GM18526 (cell line): ENCODE measurements at regions not wholly inside any gene's neighbourhood (a gene's known extent, or its start where the extent isn't known, plus 50 kb on each side); places are given as distances from the start of the nearest gene placed in this dataset.

Experiments
- POLR2A ChIP-seq: IDR thresholded peaks from 3 replicates; pipeline ENCODE4 v1.6.1; 2011; ENCODE audit not compliant: insufficient read length; ENCODE audit errors: extremely low read depth

DNA sequence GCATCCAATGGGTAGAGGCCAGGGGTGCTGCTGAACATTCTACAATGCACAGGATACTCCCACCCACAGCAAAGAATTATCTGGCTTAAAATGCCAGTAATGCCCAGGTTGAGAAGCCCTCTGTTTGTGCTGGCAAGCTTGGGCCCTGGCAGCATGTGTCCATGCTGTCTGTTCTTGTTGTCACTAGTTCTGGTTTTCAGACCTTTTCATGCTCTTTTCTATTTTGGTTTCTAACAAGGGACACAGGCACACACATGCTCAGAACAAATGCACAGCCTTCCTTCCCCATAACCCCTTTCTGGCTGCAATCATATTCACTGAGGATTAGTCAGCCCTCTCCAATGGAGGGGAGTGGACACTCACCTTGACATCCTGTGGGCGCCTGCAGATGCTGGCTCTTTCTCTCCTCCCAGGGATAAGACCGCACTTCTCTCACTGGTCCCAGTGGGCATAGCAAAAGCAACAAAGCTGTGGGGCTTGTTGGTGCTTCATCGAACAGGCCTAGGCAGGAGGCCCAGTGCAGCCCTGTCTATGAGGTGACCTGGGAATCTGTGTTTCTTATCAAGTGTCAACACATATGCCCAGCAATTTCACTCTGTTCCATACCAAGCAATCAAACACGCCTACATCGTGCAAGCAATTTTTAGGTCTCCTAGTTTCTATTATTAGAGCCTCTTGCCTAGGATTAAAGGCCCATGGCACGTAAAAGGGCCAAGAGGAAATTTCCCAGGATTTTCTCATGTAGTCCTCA lies 271.1 kb upstream of the CCL2 start:
- TF ChIP-seq POLR2A: no peak

DNA sequence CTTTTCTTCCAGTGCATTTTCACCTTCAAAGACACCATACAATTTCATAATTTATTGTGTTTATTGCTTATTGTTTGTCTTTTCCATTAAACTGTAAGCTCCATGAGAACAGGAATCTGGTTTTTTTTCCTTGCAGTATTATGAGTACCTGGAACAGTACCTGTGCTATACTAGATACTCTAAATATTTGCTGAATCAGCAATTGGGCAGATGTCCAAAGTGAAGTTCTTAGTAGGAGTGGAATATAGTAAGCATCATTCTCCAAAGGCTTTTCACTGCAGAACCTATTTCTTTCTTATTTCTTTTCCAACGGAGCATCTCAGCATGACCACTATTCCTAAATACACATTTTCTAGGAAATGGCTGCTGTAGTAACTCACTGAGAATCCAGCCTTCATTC lies 269.0 kb upstream of the CCL2 start:
- TF ChIP-seq POLR2A: no peak

DNA sequence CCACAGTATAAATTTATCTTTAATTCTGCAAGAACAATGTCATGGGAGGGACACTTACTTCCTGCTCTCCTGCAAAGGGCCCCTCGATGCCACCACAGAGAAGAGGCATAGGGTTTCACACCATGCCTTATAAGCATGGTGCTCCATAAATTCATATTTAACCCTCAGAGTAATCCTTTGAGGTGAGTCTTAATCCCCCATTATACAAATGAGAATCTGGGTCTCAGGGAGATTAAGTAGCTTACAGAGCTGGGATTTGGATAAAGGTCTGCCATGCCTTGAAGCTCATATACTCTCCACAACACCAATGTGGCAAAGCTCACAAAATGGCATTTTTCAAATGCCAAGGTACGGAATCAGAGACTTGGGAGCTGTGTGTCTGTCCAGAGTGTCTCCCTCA lies 268.5 kb upstream of the CCL2 start:
- TF ChIP-seq POLR2A: no peak

DNA sequence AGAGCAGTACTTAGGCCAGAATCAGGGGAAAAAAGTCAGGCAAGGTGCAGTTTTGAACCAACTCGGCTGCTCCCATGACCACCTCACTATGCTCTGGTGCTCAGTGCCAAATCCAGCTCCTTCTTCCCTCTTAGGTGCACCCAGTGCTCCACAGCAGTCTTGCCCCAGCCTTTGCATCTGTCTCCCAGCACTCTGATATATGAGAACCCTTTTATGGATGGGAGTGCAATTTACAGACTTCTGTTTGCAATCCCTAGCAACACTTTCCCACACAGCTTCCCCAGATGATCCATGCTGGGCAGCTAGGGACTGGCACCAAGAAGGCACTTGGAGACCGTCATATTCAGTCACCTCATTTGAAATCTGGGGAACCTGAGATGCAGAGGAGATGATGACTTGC lies 267.9 kb upstream of the CCL2 start:
- no peak for TF ChIP-seq POLR2A

DNA sequence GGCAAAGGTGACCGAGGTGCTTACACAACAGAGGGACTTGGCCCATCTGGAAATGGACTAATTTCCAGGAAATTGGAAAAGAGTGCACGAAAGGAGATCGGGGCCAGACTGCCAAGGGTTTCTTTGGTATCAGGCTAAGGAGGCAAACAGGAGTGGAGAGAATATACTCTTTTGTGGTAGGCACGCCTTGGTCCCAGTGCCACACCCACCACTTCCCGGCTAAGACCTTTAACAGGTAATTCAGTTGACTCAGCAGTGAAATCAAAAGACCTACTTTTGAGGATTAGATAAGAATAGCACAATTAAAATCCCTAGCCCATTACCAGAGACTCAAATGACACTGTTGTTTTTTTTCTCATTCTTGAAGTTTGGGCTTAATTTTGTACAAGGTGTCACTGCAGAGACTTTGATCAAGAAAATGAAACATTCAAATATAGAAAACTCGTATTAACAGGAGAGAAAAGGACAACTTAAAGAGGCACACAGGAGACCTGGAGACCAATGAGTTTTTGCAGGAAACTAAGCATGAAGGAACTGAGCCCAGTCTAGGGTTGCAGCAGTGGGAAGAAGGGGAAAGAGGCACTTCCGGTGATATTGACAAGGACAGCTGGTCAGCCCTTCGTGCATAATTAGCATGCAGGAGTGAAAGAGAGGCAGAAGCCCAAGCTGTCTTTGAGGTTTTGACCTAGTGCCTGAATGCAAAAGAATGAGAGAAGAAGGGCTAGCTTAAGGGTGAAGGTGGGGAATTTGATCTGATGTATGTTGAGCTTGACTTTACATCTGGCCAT lies 265.5 kb upstream of the CCL2 start:
- TF ChIP-seq POLR2A: no peak

DNA sequence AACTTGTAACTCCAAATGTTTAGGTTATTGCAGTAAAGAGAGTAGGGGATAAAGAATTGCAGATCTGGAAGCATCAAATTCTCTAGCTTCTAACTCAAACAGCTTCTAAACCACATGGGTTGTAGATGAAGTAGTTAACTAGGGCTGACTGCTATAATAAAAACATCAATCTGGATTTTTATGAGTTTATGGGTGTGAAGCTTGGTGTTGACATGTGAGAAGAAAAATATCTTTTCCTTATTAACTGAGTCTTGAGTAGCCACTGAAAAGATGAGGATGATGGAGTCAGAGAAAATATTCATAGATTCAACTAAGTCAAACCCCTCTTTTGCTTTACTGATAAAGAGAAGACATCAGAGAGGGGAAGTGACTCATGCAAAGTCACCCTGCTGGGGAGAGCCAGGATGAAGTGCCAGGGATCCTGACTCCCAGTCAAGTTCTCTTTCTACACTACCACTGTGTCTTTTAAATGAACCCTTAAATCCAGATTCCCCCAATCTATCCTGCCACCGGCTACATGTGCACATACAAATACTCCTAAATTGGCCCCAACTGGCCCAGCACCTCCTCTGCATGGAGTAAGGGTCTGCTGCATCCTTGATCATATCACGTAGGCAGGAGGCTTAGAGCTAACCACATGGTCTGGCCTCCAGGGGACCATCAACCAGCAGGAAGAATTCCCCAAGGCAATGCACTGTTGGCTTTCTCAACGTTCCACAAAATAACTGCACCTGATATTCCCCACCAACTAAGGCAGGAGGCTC lies 264.0 kb upstream of the CCL2 start:
- TF ChIP-seq POLR2A: no peak

DNA sequence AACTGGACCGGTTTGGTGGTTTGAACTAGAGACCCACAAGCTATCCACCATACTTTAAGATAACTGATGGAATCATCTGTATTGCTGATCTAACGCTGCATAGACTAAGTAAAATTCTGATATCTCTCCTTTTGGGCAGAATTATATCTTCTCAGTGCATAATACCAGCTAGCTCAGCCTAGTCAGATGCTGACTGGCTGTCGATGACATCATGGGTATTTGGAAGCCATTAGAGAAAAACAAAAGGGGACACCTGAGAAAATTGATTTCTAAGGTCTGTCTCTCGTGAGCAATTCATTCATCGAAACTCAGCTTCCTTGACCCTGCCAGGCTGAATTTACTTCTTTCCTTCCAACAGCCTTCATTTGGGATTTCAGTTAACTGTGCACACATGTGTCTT lies 263.0 kb upstream of the CCL2 start:
- no peak for TF ChIP-seq POLR2A

DNA sequence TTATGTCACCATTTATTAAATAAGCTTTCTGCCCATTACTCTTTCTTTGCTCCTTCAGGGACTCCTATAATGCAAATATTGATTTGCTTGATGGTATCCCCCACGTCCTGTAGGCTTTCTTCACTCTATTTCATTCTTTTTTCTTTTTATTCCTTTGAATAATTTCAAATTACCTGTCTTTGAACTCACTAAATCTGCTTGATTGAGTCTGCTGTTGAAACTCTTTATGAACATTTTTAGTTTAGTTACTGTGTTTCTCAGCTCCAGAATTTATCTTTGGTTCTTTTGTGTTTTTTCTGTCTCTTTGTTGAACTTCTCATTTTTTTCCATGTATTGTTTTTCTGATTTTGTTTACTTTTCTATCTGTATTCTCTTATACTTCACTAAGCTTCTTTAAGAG lies 254.4 kb upstream of the CCL2 start:
- TF ChIP-seq POLR2A: no peak

DNA sequence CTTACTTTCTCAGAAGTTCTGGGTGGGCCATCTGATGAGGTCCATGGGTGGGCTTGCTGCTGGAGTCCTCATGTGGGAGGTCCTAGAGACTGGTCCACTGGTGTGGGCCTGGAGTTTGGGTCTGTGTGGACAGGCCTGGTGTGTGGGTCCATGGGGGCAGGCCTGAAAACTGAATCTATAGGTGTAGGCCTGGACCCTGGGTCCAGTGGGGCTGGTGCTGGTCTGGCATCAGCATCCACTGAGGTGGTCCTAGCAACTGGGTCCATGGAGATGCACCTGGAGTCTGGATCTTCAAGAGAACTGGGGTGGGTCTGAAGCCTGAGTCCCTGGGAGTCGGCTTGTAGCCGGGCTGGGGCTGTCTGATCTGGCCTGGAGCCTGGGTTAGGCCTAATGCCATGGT lies 253.8 kb upstream of the CCL2 start:
- TF ChIP-seq POLR2A: no peak

DNA sequence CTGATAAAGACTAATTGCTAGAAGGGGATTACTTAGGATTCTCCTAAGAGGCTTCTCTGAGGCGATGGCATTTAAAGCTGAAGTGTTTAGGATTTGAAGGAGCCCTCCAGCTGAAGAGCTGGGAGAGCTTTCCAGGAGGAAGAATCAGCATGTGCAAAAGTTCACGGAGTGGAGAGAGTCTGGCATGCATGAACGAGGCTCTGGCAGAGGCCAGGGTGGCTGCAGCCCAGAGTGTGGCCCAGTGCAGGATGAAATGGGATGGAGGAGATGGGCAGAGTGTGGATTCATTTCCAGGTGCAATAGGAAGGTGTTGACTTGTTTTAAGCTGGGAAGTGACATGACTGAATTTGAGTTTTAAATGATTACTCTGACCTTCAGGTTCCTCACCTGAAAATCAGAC lies 249.0 kb upstream of the CCL2 start:
- no peak for TF ChIP-seq POLR2A

DNA sequence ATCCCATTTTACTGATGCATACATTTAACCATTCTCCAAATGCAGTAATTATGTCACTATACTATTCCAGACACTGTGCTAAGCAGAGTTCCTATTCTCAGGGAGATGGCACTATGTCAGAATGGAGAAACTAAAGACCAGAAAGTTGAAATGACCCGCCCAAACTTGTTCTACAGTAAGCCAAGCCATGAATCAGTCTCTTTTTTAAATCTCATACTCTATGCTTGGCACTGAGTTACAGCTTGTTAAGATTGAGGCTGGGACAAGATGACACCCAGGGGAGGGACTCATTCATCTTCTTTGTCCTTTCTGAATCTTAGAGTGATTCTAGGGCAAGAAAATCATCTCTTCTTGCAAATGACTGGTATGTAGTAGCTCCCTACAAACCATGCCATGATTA lies 247.0 kb upstream of the CCL2 start:
- no peak for TF ChIP-seq POLR2A

DNA sequence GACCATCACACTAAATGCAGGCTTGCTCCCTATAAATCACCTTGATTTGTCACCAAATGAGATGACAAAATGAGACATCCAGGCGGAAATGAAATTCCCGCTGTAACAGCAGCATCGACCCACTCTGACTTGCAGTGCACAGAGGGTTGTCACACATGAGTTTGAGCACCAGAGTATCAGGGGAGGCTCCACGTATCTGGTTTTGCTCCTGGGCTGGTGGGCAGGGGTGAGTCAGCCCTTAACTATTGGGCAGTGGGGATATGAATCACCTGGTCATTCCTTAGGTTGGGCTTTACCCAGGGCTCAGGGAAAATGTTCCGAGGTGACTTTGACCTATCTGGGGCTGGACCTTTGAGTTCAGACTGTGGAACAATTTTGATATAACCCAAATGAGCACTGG lies 245.2 kb upstream of the CCL2 start:
- no peak for TF ChIP-seq POLR2A

DNA sequence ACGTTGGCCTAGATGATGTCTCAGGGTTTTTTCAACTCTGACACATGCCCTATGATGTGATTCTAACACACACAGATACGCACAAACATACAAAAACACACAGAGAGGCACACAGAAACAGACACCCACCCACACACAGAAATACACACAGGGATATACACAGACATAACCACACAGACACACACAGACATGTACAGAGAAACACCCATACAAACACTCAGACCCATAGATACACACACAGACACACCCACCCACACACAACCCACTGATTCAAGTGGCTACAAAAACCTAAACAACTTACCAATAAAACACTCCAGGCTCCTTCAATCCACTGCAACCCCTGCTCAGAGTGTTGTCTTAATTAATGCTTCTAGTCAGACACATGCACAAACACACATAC lies 244.6 kb upstream of the CCL2 start:
- no peak for TF ChIP-seq POLR2A

DNA sequence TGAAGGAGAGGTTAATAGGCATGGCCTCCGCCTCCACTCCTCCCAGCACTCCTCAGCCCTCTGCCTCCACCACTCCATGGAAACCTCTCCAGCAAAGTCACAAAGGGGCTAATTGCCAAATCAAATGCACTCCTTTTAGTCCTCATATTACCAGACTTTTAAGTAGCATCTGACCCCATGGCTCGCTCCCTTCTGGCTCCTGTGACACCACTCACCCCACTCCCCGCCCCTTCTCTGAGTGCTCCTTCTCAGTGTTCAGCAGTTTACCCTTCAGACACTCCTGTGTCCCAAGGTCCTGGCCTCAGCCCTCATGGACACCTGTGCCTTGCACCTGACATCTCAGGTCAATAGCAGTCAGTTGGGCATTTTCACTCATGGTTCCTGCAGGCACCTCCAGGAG lies 243.5 kb upstream of the CCL2 start:
- no peak for TF ChIP-seq POLR2A

DNA sequence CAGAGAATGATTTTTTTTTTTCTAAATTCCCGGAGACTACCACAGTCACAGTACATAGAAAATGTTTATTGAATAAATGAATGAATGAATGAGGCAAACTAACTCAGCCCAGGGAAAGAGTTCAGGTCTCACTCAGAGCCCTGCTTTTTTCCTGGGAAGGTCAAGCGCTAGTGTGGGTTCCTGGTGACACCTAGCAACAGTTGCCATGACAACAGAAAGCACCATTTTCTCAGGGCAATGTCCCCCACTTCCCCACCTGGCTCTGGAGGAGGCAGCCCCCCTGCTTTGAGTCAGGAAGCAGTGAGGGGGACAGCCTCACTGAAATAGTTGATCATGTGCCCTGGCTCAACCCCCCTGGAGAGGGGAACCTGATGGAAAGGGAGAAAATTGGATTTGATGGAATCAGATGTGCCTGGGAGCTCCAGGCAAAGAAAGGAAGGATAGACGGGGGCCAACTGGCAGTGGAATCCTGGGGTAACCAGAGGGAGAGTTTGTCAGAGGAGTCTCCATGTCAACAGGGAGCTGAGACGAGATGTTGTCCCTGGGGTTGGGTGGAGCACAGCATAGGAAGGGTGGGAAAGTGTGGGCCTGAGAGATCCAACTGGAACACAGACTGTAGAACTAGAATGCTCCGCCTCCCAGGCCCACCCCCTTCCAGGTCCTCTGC lies 242.2 kb upstream of the CCL2 start:
- TF ChIP-seq POLR2A: no peak

DNA sequence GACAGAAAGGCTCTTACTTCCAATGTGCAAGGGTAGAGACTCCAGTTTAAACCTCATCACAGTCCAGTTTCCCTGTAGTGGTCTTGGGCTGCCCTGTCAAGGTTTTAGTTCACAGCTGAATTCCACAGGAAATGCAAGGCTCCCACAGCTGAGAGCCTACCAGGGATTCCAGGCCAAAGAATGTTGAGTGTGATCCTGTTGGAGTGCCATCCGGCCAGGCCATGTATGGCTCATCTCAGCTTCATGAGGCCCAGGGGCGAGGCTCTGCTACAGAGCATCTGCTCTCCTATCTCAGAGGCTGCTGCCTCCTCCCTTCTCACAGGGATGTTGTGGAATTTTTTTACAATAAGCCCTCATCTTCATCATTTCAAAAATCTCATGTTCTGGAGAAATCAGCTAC lies 239.8 kb upstream of the CCL2 start:
- no peak for TF ChIP-seq POLR2A

DNA sequence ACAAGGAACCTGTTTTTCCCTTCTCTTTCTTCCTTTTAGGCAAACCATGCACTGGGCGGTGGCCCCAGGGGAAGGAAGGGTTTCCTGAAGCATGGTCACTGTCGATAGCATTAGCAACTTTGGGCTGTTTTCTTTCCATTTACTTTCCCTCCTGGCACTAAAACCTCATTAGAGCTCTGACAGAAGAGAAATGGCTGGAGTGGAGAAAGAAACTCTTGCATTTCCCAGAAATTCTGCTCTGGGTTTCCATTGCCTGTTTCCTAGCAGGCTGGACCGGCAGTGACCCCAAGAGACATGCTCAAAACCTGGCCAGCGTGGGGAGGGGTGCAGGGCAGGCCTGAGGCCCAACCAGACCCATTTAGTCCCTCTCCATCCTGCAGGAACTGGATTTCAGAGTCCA lies 230.7 kb upstream of the CCL2 start:
- no peak for TF ChIP-seq POLR2A
